NCI-H1105 (cell line): ENCODE measurements at regions not wholly inside any gene's neighbourhood (a gene's known extent, or its start where the extent isn't known, plus 50 kb on each side); places are given as distances from the start of the nearest gene placed in this dataset.

Source experiments
- DNase-seq: peaks from one replicate; lab custom pipeline; 2025; lab: John Stamatoyannopoulos, UW

GRCh38 chr5:6169660-6170059 lies 208.7 kb downstream of the MED10 start:
- no peak for DNase-seq

DNA sequence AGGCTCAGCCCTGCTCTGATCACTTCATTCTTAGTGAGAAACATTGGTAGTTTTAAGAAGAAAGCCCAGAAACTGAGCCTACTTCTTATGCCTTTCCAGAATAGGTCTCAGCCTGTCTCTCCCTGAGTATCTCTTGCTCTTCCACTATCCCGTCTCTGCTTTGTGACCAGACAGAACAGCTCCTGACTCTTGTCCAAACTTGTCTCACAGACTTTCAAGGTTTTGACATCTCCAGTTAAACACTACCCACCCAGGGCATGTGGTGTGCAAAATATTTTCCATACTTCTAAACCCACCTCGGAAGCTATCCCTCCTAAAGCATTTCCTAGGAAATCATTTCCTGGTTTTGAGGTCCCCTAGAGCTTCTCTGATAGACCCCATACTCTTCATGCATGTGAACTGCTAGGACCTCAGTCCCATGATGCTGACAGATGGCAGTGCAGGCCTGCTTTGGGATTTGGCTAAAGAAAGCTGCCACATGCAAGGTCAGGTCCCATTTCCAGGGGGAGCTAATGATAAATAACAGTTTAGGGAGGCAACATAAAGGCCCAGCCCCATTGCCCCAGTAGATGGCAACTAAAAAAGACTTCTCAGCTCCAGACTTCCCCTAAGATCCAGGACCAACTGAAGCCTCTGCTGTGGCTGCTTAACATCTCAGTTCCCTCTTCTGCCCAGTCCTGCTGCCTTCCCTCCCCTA lies 211.5 kb downstream of the MED10 start:
- no peak for DNase-seq

DNA sequence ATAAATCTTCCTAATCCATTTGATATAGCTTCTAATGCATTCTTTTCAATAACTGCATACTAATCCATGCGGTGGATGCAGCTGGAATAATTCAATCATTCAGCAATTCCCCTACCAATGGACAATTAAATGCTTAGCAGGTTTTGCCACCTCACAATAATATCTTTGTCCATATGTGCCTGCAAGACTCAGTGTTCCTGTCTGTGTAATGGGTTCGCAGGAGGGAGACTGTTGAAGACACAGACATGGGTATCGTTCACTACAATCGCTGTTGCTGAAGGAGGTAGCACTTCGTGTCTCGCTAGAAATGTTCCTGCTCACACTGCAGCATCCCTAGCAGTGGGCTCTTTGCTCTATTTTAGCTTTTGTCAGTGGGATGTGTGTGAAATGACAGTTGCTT lies 214.4 kb downstream of the MED10 start:
- DNase-seq = no peak

- DNase-seq = no peak
Measured at GRCh38 chr5:6162175-6162574, 216.2 kb downstream of the MED10 start.

- no peak for DNase-seq
Measured at GRCh38 chr5:6161257-6161656, 217.1 kb downstream of the MED10 start.

DNA sequence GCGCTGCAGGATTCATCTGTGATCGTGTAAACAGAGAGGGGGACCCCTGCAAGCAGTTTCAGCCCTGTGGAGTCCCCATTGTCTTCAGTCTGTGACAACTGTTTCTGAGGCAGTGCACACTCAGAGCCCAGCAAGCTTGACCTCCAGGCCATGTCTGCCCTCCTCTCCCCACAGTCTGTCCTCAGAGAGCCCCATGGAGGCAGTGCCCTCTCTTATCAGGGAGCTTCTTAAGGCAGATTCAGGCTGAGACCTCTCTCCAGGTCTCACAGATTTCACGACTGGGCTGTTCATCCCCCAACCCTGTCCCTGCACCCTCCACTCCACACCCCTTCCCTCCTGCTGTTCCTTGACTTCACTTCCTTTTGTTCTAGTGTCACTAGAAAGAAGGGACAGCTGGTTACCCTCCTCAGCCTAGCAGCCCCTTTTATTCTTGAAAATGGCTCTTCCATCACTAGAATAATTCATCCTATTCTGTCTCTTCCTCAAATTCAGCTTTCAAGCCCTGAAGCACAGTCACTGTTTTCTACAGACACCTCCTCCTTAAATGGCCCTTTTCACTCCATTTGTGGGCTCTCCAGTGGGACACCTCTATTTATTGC lies 218.4 kb downstream of the MED10 start:
- DNase-seq = no peak

- peak; percentile 20 for DNase-seq
Measured at GRCh38 chr5:6158974-6159831, 219.1 kb downstream of the MED10 start.

DNA sequence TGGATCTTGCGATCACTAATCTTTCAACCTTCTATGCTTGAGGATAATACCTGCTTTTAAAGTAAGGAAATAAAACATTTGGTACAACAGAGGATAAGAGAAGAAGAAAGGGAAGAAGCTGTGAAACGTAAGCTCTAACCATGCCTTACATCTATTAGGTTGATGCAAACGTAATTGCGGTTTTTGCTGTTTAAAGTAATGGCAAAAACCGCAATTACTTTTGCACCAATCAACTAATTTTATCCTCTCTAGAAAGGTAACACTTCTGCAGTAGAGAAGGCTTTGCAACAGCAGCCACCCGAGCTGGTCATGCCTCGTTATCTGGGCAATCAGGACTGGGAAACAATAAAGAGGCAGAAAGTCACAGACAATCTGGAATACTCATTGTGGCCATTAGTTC lies 224.1 kb downstream of the MED10 start:
- no peak for DNase-seq

DNA sequence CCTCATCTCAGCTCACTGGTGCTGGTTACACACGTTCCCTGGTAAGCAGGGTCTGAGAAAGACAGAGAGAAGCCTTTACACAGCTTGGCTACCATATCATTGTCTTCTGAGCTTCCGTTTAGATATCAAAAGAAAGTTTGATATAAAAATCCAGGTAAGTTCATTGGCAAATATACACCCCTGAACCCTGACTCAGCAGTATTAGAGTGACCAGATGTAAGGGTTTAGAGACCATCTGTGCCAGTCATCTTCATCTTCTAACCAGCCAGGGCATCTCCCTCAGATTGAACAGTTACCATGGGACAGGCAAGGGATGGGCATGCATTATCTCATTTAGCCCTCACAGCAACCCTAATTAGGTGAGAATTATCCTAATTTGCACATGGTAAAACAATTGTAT lies 232.1 kb downstream of the MED10 start:
- DNase-seq = no peak

- no peak for DNase-seq
Measured at GRCh38 chr5:6145616-6146237, 232.6 kb downstream of the MED10 start.

GRCh38 chr5:6143523-6143922 lies 234.8 kb downstream of the MED10 start:
- no peak for DNase-seq

DNA sequence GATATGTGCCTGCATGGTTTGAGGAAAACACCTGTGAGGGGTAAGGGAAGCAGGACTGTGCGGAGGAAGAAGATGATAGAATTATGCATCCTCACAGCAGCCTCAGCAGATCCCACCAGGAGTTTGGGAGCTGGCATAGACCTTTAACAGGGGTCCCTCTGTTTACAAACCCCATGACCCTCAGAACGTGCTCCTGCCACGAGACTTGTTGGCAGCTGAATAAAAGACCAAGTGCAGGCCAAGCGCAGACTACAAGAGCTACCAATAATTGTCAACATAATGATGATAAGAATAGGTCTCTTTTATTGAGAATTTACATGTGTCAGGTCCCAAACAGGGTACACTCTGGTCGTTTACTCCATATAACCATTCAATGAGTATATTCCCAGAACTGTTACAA lies 236.0 kb downstream of the MED10 start:
- no peak for DNase-seq

DNA sequence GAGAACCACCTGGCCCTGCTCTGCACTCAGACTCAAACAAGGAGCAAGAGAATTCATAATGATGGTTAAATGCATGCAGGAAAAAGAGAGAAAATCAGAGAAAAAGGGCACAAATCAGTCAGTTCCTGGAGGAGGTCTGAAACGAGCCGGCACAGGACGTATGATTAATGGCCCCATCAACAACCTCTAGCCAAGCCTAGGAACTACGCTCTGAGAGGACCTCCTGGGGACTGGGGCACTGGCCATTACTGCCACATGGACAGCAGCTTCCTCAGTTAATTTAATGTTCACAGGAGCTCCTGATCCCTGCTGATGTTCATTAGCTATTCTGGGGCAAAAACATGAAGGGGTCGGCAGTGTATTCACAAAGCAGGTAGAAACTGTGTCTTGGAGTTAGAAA lies 238.1 kb downstream of the MED10 start:
- DNase-seq = no peak

- DNase-seq = no peak
Measured at GRCh38 chr5:6135977-6136376, 242.4 kb downstream of the MED10 start.

GRCh38 chr5:6134281-6134680 lies 244.1 kb downstream of the MED10 start:
- DNase-seq = no peak

DNA sequence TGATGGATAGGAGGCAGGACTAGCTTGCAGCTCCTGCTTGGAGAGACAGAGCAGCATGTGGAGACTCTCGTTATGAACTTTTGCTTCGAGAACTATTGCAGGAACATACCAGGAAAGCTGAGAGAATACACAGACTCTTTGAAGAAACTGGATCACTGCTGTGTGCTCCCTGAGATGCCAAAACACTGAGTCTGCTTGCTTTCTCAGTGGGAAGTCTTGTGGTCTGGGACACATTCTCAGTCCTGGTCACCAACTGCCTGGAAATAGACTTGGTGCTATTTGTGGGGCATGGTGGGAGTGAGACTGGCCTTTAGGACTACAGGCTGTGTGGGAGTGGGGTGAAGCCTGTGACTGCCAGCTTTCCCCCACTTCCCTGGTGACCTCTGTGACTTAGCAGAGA lies 252.6 kb downstream of the MED10 start:
- no peak for DNase-seq

DNA sequence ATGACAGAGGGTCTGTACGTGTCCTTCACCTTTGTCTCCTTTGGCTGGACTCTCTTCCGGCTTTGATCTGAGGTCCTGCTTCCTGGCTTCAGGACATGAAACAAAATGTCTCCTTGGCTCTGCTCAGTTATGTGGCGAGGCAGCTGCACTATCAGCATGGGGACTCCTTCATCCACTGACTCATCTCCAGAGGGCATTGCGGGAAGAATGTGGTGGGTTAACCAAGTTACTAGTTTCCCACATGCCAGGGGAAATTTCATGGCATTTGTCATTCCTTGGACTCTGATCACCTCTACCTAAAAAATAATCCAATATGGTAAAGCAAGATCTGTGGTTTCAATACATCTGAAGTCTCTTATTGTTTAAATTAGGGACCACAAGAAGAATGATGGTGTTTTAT lies 259.7 kb downstream of the MED10 start:
- DNase-seq = no peak

GRCh38 chr5:6117212-6117611 lies 261.1 kb downstream of the MED10 start:
- DNase-seq = no peak

DNA sequence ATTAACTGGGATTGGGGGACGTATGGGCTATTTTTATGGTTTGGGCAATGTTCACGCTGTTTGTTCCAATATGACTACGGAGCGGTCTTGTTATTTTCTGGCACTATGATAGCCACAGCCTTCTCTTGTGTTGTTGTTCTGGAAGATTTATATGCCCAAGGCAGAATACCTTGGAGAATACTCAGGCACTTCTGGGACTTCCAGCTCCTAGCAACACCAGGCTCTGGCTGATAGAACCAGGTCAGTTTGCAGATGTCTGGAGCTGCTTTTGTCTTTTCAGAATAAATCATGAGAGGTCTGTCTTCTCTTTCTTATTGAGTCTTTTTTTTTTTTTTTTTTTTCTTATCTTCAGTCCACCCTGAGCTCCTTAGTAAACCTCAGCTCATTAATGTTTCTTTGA lies 262.5 kb downstream of the MED10 start:
- DNase-seq = no peak

DNA sequence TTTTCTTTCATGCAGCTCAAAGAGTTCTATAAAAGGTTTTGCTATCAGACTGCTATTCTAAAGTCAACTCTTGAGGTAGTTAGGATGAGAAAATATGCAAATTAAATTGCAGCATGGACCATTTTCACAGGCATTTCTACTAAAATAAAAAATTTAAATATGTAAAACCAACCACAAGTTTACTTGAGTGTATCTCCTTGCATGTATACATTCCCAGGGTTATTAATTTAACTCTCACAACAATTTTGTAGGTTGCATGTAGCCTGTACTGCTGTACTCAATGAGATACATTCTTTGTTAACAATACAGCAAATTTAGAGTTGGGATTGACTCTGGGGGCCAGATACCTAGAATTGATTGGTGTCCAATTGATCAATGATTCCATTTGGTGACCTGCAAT lies 265.8 kb downstream of the MED10 start:
- no peak for DNase-seq

DNA sequence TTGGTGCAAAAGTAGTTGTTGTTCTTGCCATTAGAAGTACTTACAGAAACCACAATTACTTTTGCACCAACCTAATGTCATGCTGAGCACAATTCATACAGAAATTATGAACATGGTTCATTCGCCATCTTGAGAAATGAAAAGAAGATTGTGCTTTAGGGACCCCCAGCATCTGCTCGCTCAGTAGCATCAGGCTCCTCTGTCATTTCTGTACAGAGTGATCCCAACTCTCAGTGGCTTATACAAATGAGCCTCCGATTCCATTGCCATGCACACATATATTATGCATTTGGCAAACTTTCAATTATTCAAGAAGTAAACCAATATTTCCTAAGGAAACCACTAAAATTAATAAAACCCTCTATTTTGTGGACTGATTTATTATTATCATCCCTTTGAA lies 266.2 kb downstream of the MED10 start:
- no peak for DNase-seq

GRCh38 chr5:6111131-6111530 lies 267.2 kb downstream of the MED10 start:
- DNase-seq = no peak
